Kidney glomerular epithelial cell (primary cell): ENCODE measurements at regions not wholly inside any gene's neighbourhood (a gene's known extent, or its start where the extent isn't known, plus 50 kb on each side); places are given as distances from the start of the nearest gene placed in this dataset.
"Not testable (repeated sequence)": the region's sequence is repeated elsewhere in the genome, so short reads cannot be mapped to it uniquely, and the experiment has no call there.

Source experiments
- DNase-seq: peaks from one replicate; lab custom pipeline; 2025; lab: John Stamatoyannopoulos, UW

- DNase-seq = not testable (repeated sequence)
Observed at GRCh38 chr18:24624421-24624820, 164.0 kb downstream of the HRH4 start.

GRCh38 chr18:24627644-24628315 lies 167.3 kb downstream of the HRH4 start:
- no peak for DNase-seq

- no peak for DNase-seq
Observed at GRCh38 chr18:24628326-24628725, 167.9 kb downstream of the HRH4 start.

DNA sequence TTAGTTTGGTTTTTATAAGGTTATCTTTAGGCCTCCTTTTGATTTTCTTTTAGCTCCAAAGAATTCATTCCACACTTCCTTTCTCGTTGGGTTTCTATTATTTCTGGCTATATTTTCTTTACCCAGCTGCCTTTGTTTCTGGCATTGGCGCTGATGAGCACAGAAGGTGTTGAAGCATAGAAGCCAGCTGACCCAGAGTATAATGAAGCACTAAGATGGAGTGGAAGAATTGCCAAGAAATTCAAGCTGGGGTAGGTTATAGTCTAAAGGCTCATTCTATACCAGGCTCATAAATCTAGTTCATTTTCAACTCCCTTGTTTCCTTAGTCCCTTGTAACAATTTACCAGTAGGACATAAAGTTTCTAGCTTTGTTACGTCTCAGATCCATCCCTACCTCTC lies 169.5 kb downstream of the HRH4 start:
- no peak for DNase-seq

GRCh38 chr18:24630346-24630880 lies 170.0 kb downstream of the HRH4 start:
- no peak for DNase-seq

DNA sequence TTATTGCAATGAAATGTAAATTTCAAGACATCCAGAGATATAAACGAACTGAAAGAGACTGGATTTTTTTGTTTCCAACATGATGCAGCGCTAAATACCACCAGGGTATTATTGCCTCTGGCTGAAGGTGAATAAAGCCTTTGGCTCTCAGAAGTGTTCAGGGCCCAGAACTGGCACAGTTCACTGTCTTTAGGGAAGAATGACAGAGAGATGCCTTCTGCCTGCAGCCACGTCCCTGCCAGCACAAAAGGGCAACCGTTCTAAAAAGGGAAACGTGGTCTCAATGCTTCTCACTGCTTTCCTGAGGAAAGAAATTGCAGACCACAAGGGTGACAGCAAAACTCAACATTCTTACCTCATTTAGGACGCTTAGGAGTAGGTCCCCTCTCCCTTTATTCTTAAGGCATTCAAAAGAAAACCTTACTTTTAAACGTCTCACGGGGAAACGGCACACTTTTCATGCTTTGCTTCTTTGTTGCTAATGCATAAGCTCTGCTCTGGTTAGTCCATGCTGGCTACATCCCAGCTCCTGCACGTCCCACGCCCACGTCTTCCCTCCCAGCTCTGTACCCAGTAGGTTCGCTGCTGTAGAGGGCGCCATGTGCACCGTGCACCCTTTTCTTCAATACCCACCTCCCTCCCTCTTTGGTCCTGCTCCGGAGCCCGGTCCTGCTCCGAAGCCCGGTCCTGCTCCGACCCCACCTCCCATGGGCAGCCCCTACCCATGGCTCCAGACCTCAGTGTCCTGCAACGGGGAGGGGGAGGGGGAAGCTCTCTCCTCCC lies 171.0 kb downstream of the HRH4 start:
- no peak for DNase-seq

DNA sequence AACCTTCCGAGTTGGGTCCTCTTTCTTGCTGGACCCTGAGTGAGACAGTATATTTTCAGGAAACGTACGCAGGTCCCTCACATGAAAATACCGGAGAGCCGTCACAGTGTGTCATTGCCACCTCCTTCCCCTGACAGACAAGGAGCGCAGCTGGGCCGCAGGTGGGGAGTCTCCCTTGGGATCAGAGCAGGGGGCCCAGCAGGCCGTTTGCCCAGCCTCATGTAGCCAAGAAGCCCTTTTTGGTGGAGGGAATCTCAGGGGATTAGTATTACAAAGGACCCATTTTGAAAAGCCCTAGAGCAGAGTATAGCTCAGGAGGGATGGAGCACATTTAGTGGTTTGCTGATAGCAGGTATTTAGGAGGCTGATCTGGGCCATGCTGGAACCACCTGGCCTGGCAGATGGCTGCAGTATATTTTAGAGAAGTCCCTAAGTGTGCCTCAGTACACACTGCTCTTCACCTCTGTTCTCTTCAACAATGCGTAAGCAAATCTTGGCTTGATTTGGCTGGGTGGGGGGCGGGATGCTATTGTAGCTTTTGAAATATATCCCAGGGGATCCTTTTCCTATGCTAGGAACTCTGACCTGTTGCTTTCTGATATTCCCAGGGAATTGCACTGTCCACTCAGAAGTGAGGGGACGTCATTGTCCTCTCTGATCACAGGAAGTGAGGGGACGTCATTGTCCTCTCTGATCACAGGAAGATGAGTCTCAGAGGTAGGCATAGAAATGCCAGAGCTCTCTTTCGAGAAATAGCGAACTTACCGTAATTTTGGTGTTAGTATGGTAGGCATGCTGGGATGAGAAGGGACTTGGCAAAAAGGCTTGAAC lies 171.9 kb downstream of the HRH4 start:
- no peak for DNase-seq

GRCh38 chr18:24633121-24633520 lies 172.7 kb downstream of the HRH4 start:
- no peak for DNase-seq

DNA sequence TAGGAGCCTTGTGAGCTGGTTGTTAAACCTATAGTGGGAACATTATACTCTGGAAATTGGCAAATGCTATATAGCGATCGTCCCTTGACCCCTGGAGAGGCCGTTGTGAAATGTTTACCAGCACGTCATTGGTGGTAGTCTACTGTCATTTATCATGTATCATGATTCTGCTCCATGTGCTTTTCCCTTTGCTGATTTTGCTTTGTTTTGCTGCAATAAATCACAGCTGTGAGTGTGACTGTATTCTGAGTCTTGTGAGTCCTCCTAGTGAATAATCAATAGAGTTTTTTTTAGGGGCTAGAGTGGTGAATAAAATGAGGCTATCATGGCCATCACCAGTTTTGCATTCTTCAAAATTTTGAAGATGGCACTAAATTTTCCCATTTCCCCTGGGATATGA lies 189.1 kb downstream of the HRH4 start:
- DNase-seq = no peak

- DNase-seq = no peak
Observed at GRCh38 chr18:24651434-24651833, 191.0 kb downstream of the HRH4 start.

GRCh38 chr18:24656050-24656449 lies 195.6 kb downstream of the HRH4 start:
- no peak for DNase-seq

- DNase-seq = peak; percentile 95
Observed at GRCh38 chr18:24656551-24657443, 196.4 kb downstream of the HRH4 start.

GRCh38 chr18:24657444-24657842 lies 197.0 kb downstream of the HRH4 start:
- DNase-seq = no peak

GRCh38 chr18:24658302-24658701 lies 197.9 kb downstream of the HRH4 start:
- DNase-seq = no peak

- DNase-seq = no peak
Observed at GRCh38 chr18:24659827-24660720, 199.6 kb downstream of the HRH4 start.

- no peak for DNase-seq
Observed at GRCh38 chr18:24660956-24661355, 200.5 kb downstream of the HRH4 start.

DNA sequence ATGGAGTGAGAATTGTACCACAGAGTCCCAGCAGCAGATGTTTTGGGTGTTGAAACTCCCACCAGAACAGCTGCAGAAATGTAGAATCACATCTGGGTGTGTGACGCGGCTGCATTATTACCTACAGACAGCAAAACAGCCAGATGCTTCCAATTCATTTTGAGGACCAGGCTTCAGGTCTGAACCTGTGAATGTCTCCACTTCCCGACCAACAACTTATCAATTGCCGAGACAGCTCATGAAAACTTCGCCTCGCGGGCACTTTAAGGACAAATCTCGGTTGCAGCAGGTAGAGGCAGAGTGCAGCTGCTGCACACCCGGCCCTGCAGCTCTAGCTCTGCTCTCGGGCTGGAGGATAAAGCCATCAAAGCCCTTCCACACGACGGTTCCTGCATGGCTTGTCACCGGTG lies 202.0 kb downstream of the HRH4 start:
- no peak for DNase-seq

GRCh38 chr18:24663026-24663425 lies 202.6 kb downstream of the HRH4 start:
- DNase-seq = no peak

- DNase-seq = no peak
Observed at GRCh38 chr18:24669015-24669414, 208.6 kb downstream of the HRH4 start.

- DNase-seq = no peak
Observed at GRCh38 chr18:24669502-24669901, 209.1 kb downstream of the HRH4 start.
